SH-SY5Y (cell line): ENCODE measurements at regions not wholly inside any gene's neighbourhood (a gene's known extent, or its start where the extent isn't known, plus 50 kb on each side); places are given as distances from the start of the nearest gene placed in this dataset.

Experiments
- GATA2 ChIP-seq: IDR thresholded peaks from 2 replicates; pipeline ENCODE4 v1.6.1; 2011; ENCODE audit warnings: mild to moderate bottlenecking, low read depth, low read length
- GATA3 ChIP-seq: IDR thresholded peaks from 2 replicates; pipeline ENCODE4 v1.6.1; 2011; ENCODE audit warnings: low read depth, mild to moderate bottlenecking, low read length, moderate library complexity

DNA sequence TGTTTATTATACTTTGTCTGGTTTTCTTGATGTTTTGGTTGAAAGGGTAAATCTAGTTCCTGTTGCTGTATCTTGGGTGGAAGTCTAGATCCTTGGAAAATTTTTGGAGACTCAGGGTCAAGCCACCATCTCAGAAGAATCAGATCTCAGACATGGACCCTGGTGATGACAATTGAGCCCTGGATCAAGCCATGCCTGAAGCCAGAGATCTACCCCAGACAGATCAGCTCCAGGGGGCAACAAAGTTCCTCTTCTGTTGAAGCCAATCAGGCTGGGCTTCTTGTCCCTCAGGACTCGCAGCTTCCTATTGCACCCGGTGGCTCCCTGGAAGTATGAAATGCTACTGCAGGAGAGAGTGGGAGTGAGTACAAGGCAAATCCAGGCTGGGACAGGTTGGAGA lies 106.9 kb downstream of the UNCX start:
- no peak for TF ChIP-seq GATA3
- no peak for TF ChIP-seq GATA2

DNA sequence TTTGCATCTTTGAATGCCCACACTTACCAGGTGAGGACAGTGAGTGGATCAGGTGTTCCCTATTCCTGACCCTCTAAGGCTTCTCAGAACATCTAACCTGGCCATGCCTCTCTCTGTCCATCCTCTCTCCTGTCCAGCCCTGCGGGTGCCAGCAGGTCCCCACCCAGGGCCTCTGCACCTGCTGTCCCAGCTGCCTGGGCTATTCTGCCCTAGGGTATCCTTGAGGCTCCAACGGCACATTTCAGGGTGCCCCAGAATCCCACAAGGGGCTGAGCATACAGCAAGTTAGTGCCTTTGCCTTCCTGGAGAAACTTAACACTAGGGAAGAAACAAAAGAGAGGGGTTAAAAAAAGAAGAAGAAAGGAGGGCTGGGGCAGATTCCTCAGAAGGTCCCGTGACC lies 107.4 kb downstream of the UNCX start:
- TF ChIP-seq GATA2 (no peak), GATA3 (no peak)

DNA sequence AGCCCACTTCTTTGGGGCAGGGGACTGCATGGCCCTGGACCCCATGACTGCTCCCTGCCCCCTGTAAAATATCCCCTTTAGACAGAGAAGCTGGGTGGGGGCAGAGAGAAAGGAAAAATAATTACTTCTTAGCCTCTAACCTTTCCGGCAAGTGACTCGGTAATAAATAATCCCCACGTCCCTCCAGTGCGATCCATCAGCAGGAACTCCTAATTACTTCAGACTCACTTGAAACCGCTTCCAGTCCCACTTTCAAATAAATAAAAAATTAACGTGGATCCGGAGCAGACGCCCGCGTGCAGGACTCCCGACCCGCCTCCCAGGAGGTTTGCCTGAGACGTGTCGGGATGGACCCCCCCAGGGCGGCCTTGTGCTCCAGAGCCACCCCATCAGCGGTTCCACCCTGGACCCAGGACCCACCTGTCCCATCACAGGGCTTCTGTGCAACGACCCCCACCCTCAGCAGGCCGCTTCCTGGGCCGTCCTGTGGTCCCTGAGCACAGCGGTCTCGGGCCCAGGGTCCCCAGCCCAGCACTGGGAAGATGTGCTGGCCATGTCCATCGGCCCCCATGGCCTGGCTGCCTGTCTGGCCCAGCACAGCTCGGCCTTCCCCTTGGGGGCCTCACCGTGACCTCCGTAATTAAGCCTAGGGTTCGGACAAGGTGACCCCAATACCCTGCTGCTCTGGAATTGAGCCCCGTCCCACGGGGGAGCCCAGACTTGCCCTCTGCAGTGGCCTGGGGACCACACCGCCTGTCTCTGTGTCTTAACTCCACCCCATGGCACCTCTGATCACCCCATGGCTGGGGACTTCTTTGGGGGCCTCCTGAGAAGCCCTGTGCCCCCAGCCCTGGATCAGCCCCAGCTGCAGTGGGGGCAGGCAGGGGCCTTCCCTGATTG lies 108.0 kb downstream of the UNCX start:
- no peak for TF ChIP-seq GATA3
- no peak for TF ChIP-seq GATA2

DNA sequence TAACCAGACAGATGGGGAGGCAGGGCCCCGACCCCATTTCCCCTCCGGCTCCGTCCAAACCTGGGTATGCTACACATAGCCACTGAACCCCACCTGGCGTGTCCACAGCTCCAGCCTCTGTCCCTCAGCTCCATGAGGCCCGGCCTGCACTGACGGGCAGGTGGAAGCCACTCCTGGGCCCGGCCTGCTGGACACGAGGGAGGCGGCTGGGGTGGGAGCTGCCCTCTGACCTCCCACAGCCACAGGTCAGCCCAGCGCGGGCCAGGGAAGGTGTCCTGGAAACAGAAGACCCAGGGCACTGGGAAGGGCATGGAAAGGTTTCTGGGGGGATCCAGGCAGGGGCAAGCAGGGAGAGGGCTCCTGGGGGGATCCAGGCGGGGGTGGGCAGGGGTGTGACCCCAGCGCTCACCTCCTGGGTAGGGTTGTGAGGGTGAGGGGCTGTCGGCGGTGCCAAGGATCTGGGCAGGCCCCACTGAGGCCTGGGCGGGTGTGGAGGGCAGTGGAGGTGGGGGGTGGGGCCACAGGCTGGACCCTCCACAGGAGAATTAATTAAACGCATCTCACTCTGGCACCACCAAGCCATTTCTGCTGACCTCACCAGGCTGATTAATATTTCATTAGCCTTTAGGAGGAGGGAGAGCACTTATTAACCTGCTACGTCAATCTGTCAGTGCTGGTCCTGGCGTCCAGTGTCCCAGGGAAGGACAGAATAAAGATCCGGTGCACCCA lies 108.9 kb downstream of the UNCX start:
- TF ChIP-seq GATA2 = no peak
- TF ChIP-seq GATA3 = no peak

DNA sequence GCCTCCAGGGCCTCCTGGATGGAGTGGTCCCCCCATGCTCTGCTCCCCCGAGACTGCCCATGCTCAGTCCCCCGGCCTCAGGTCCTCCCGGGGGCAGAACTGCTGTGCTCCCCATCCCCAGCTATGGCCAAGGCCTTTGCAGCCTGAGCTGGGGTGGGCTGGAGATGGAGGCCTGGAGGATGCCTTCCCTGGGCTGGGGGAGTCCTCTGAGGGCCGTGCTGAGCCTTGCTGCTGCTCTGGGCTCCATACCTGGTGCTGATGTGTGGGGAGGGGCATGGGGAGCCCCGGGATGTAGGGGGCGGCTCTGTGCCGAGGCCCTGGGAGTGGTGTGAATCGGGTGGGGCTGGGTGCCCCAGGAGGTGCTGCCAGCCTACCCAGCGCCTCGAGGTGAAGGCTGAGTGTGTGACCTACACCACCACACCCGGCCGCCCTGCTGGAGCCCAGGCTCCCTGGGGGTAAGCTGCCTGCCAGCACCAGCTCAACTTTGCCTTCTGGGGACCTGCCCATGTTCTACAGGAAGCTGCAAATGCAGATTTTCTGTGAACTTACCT lies 109.5 kb downstream of the UNCX start:
- TF ChIP-seq GATA2 = no peak
- no peak for TF ChIP-seq GATA3

DNA sequence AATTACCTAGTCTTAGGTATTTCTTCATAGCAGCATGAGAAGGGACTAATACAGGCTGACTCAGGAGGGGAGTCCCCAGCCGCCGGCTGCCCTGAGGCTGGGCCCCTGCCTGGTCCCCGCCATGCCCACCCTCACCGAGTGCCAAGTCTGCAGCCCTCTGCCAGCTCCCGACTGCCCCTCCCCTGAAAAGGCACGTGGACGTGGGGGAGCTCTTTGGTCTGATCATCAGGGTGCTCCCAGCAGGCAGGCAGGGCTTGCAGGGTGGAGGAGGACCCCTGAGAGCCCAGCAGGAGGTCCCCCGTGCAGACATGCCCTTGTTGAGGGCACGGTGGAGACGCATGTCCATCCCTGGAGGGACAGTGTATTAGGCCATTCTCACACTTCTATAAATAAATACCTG lies 110.9 kb downstream of the UNCX start:
- TF ChIP-seq GATA3 (no peak), GATA2 (no peak)

DNA sequence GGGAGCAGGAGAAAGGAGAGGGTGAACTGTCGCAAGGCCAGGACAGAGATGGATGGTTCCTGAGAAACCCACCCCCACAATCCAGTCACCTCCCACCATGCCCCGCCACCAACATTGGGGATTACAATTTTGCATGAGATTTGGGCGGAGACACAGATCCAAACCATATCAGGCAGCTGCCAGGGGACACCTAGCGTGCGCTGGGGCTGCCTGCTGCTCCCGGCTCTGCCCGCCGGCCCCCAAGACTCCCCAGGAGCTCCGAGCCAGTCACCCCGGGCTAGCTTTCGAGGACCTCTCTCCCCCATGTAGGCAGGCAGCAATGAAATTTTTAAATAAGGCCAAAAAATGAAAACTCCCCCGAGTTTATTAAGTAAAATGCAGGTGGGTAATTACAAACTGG lies 111.7 kb downstream of the UNCX start:
- TF ChIP-seq GATA2 (no peak), GATA3 (no peak)

DNA sequence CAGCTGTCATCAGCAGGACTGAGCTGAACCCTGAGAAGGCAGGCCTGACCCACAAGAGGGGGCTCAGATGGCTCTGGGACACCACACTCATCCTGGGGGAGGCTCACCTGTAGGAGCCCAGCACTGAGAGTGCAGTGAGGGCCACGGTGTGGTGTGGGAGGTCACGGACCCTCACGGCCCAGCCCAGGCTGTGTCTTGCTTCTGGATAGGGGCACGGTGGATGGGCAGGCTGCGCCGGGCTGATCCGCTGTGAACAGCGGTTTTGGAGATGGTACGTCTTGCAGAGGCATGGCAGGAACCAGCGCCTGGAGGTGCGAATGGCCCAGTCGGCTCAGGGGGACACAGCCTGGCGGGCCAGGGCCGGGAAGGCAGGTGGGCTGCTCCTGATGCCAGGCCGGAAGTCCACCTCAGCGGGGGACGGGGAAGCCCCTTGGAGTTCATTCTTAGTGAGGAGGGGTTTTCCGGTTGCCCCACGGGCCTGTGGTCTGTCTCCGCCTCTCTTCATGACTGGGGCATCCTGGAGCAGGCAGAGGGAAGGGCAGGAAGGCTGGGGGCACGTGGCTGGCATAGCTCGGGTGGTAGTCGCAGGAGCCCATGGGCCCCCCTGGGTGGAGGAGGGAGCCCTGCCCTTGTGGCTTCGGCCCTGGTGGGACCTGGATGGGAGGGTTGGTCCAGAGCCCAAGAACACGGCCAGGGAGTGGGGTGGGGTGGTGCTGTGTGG lies 112.5 kb downstream of the UNCX start:
- TF ChIP-seq GATA2 = no peak
- no peak for TF ChIP-seq GATA3

DNA sequence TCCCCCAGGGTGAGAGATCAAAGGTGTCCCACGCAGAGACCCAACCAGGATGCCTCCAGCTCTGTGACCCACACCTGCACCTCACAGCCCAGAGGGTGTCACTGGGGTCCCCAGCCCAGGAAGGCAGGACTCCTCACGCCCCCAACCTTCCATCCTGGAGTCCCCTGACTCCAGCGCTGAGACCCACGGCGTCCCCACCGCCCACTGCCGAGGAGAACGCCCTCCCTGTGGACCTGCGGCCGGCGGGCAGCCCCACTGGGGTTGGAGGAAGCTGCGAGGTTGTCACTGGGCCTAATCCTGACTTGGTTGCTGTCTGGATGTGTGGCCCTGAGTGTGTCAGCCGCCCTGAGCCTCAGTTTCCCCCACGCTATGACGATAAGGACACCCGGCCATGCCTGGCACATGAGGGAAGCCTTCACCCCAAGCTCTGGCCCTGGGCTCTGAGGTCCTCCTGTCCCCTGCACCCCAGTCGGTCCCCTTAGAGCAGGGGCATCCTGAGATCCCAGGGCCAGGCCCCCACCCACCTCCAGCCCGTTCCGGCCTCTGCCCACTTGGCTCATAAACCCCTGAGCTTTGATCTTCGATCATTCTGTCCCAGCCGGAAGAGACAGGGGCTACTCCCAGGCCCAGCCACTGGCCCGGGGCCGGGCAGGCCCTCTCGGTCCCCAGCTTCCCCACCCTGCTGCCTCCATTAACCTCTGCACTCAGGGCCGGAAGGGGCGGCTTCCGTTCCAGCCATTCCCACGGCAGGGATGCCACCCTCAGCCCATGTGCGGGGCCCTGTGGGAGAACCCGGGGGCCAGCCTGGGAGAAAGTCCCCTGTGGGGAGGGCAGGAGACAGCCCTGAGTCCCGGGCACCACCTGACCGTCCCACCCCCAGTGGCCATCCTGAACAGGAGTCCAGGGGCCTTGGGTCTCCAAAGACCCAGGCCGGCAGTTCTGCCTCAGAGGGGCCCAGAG lies 113.2 kb downstream of the MICALL2 start:
- TF ChIP-seq GATA3 = no peak

DNA sequence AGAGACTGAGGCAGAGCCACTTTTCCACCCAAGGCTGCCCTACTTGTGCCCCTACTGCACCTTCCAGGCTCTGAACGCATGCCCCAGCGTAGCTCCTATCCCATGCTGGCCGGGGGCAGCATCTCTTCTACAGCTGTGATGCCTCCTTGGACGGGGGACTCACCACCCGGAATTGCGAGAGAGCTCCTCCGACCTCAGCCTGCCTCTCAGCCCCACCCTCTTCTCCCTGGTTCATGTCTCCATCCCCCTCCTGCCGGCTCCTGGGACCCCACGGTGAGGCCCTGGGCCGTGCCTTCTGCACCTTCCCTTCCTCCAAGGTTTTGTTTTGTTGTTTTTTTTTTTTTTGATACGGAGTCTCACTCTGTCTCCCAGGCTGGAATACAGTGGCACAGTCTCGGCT lies 112.4 kb downstream of the MICALL2 start:
- TF ChIP-seq GATA2 (no peak), GATA3 (no peak)

DNA sequence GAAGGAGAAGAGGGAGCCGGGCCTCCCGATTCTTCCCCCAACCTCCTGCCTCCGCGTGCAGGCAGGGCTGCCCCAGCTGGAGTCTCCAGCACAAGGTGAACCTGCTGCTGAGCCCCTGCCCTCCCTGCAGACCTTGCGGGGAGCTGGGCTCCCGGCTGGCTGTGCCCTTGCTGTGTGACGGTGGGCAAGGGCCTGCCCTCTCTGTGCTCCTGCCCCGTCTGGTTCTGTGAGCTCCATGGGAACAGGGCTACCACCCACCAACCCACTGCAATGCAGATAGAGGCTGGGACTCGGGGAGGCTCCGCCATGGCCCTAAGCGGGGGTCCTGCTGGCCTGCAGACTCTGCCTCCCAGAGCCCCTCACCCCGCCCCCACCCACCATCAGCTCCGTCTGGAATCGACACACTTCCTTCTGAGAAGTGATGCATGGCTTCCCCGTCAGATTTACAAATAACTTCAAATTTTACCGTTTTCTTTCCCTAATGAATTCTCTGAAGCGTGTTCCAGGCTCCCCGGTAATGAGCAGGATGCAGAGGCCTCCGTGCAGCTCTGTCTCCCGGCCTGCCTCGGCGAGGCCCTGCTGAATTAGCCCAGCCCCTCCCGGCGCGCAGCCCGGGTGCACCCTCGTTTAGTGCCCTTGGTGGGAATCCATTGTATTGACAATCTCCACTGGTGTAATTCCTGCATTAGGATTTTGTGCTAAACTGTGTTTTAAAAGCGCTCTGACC lies 111.0 kb downstream of the MICALL2 start:
- no peak for TF ChIP-seq GATA3
- TF ChIP-seq GATA2 = no peak

DNA sequence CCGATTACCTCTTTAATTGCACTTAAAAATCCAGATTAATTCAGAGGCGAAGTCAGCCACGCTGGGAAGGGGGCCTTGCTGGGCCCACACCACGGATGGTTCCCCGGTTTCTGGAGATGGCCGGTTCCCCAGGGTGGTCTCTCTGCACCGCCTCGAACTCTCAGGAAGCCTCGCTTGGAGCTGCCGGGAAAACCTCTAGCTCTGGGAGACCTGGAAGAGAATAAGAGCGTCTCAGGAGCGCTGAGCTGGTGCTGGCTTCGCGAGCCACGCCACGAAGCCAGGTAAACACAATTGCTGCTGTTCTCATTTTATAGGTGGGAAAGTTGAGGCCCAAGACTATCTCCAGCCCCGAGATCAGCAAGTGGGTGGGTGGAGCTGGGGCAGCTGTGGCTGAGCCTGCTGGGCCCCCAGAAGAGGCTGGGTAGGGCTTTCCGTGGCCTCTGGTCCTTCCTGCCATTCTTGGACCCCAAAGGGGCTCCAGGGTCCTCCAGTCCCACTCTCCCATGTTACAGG lies 110.4 kb downstream of the MICALL2 start:
- TF ChIP-seq GATA2 (no peak), GATA3 (no peak)
